DOHH2 (cell line): ENCODE measurements at regions not wholly inside any gene's neighbourhood (a gene's known extent, or its start where the extent isn't known, plus 50 kb on each side); places are given as distances from the start of the nearest gene placed in this dataset.

Experiments
- EZH2phosphoT487 ChIP-seq: fragments of 200-600 bp; sonication (generic); IDR thresholded peaks from 2 replicates; pipeline ENCODE4 v1.6.1; 2017; ENCODE audit warnings: borderline replicate concordance, mild to moderate bottlenecking, antibody characterized with exemption, low read length, moderate library complexity, mixed read lengths
- TF ChIP-seq, protein P1 (sequence below): fragments of 200-600 bp; sonication (generic); IDR thresholded peaks from one replicate; pipeline ENCODE4 v1.5.1; 2014; ENCODE audit warnings: antibody characterized with exemption, mild to moderate bottlenecking, low read depth, low read length; ENCODE audit not compliant: poor library complexity, severe bottlenecking

DNA sequence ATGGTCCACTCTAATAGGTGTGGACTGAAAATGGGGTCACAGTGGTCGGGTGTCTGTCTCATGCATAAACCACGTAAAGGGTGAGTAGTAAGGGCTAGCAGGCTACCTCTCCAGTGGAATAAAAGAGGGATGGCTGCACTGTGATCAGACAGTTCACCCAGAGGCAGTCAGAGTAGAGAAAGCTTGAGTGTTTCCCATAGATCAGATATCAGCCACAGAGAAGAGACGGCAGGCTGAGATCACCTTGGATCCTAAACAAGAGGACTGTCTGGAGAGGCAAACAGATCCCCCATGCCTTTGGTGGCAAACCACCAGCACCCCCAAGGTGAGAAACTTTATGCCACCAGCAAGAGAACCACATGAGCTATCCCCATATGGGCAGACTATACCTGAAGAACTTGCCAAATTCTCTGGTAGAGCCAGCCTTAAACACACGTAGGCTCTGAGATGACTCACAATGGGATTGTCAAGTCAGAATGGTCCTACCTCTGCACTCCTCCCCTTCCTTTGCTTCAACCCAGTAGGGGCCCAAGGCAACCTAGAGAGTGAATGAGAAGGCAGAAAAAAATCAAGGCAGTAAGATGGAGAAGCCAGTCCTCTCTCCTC is 205.2 kb upstream of the MAP3K1 start:
- TF ChIP-seq, protein P1, sequence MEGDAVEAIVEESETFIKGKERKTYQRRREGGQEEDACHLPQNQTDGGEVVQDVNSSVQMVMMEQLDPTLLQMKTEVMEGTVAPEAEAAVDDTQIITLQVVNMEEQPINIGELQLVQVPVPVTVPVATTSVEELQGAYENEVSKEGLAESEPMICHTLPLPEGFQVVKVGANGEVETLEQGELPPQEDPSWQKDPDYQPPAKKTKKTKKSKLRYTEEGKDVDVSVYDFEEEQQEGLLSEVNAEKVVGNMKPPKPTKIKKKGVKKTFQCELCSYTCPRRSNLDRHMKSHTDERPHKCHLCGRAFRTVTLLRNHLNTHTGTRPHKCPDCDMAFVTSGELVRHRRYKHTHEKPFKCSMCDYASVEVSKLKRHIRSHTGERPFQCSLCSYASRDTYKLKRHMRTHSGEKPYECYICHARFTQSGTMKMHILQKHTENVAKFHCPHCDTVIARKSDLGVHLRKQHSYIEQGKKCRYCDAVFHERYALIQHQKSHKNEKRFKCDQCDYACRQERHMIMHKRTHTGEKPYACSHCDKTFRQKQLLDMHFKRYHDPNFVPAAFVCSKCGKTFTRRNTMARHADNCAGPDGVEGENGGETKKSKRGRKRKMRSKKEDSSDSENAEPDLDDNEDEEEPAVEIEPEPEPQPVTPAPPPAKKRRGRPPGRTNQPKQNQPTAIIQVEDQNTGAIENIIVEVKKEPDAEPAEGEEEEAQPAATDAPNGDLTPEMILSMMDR: no peak
- TF ChIP-seq EZH2phosphoT487: no peak
